GM12891 (cell line): ENCODE measurements at regions not wholly inside any gene's neighbourhood (a gene's known extent, or its start where the extent isn't known, plus 50 kb on each side); places are given as distances from the start of the nearest gene placed in this dataset.

ENCODE experiments used
- POLR2A ChIP-seq: IDR thresholded peaks from 2 replicates; pipeline ENCODE4 v1.6.1; 2011; ENCODE audit warnings: low read depth, low read length, control low read depth
- POLR2AphosphoS5 ChIP-seq: IDR thresholded peaks from 2 replicates; pipeline ENCODE4 v1.6.1; 2011; ENCODE audit warnings: low read depth, low read length, control low read depth
- POU2F2 ChIP-seq: IDR thresholded peaks from 2 replicates; pipeline ENCODE4 v1.6.1; 2011; ENCODE audit warnings: low read depth, mild to moderate bottlenecking, control low read depth, low read length, moderate library complexity
- TAF1 ChIP-seq: IDR thresholded peaks from 2 replicates; pipeline ENCODE4 v1.6.1; 2011; ENCODE audit warnings: low read depth, low read length, control low read depth

GRCh38 chr5:111853748-111854147 lies 96.8 kb upstream of the NREP start:
- TF ChIP-seq POLR2AphosphoS5, result no peak
- TF ChIP-seq POLR2A, result no peak
- TF ChIP-seq TAF1, result no peak
- TF ChIP-seq POU2F2, result no peak
